ENCODE measurements at regions not wholly inside any gene's neighbourhood (a gene's known extent, or its start where the extent isn't known, plus 50 kb on each side); places are given as distances from the start of the nearest gene placed in this dataset.

DNA sequence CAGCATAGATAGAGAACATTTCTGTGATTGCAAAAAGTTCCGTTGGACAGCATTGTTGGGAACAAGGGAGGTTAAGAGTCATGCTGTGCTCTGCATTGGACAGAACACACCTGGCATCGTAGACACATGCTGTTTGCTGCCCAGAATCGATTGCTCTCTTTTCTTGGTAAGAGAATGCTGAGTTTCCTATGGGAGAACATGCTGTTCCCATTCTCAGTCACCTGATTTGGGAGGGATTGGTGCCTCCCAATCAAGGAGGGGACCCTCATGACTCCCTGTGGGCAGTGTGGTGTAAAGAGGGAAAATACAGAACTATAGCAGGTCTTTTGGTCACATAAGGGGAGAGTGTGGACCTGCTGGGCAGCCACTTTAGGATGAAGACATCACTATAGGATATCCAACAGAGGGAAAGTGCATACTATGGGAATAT lies 555.4 kb upstream of the CLINT1 start:
- Histone ChIP-seq H3K4me3 (ENCODE audit: low read length) (no peak overlapping the region), H3K27ac (ENCODE audit: low read length) (no peak overlapping the region), H3K4me1 (ENCODE audit: control insufficient read depth, insufficient read depth, low read length) (no peaks in the 10 kb centered on the region), H3K27me3 (ENCODE audit: control insufficient read depth, insufficient read depth, low read length) (no peaks in the 10 kb centered on the region), H3K9me3 (ENCODE audit: control insufficient read depth, insufficient read depth, low read length) (no peaks in the 10 kb centered on the region), H3K36me3 (ENCODE audit: control insufficient read depth, insufficient read depth, low read length) (no peaks in the 10 kb centered on the region)
- no CpG with 5 or more reads among the region's 3 CpGs for WGBS (ENCODE audit: insufficient coverage, insufficient read length)
- DNase-seq (ENCODE audit: low read depth, low spot score) = no peak

DNA sequence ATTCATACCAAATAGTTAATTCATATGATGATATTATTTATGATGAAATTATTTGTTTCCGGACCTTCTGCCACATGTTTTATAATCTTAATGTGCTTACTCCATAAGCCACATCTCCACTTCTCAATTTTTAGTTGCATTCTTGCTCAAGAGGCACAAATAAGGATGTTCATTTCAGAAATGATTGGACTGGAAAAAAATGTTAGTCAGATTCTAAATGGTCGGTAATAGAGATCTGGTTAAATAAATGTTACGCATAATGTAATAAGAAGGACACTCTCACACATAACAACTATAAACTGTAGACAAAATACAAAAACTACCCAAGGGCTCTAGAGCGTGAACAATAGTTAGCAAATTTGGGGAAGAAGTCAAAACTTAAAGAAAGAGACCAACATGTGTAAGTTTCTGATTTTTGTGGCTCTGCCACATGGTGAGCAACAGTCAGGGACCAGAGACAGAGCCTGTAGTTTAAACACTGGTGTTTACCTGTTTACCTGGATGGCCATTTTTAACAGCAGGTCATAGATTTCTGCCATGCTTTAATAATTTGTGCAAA lies 554.3 kb upstream of the CLINT1 start:
- Histone ChIP-seq H3K4me3 (ENCODE audit: low read length) (no peak overlapping the region), H3K27ac (ENCODE audit: low read length) (no peak overlapping the region), H3K9me3 (ENCODE audit: control insufficient read depth, insufficient read depth, low read length) (no peaks in the 10 kb centered on the region), H3K4me1 (ENCODE audit: control insufficient read depth, insufficient read depth, low read length) (no peaks in the 10 kb centered on the region), H3K27me3 (ENCODE audit: control insufficient read depth, insufficient read depth, low read length) (no peaks in the 10 kb centered on the region), H3K36me3 (ENCODE audit: control insufficient read depth, insufficient read depth, low read length) (no peaks in the 10 kb centered on the region)
- no CpG with 5 or more reads among the region's 4 CpGs for WGBS (ENCODE audit: insufficient coverage, insufficient read length)
- DNase-seq (ENCODE audit: low read depth, low spot score) = no peak

DNA sequence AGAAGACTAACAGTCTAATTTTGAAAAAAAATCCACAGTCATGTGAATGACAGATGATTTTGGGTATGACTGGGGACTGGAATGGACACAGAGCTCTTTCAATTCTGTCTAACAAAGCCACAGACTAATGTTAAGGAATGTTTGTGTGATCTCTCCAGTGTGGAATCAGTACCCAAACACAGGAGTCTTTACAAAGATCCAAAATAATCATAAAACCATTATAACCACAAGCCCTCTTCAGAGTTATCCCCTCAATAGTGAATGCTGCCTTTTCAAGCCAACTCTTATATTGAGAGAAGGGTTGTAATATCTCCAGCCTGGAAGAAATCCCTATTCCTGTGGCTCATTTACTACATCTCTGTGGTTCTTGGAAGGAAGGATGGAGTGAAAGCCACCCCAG lies 552.0 kb upstream of the CLINT1 start:
- DNase-seq (ENCODE audit: low read depth, low spot score) = no peak
- Histone ChIP-seq H3K36me3 (ENCODE audit: control insufficient read depth, insufficient read depth, low read length) (no peaks in the 10 kb centered on the region), H3K4me1 (ENCODE audit: control insufficient read depth, insufficient read depth, low read length) (no peaks in the 10 kb centered on the region), H3K4me3 (ENCODE audit: low read length) (no peak overlapping the region), H3K27ac (ENCODE audit: low read length) (no peak overlapping the region), H3K27me3 (ENCODE audit: control insufficient read depth, insufficient read depth, low read length) (no peaks in the 10 kb centered on the region), H3K9me3 (ENCODE audit: control insufficient read depth, insufficient read depth, low read length) (no peaks in the 10 kb centered on the region)

DNA sequence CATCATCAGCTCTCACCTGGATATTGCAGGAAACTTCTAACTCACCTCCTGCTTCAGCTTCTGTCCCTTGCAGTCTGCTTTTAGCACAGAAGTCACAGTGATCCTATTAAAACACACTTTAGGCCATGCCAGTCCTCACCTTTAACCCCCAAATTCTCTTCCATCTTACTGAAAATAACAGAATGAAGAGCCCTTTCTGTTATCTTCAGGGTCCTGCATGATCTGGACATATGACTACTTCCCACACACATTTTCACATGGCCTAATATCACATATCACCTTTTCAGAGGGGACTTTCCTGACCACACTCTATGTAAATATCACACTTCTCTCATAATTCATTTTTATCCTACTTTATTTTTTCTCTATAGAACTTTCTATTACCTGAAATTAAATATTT lies 550.6 kb upstream of the CLINT1 start:
- no peak for DNase-seq (ENCODE audit: low read depth, low spot score)
- Histone ChIP-seq H3K4me3 (ENCODE audit: low read length) (no peak overlapping the region), H3K4me1 (ENCODE audit: control insufficient read depth, insufficient read depth, low read length) (no peaks in the 10 kb centered on the region), H3K27me3 (ENCODE audit: control insufficient read depth, insufficient read depth, low read length) (no peaks in the 10 kb centered on the region), H3K36me3 (ENCODE audit: control insufficient read depth, insufficient read depth, low read length) (no peaks in the 10 kb centered on the region), H3K27ac (ENCODE audit: low read length) (no peak overlapping the region), H3K9me3 (ENCODE audit: control insufficient read depth, insufficient read depth, low read length) (no peaks in the 10 kb centered on the region)

DNA sequence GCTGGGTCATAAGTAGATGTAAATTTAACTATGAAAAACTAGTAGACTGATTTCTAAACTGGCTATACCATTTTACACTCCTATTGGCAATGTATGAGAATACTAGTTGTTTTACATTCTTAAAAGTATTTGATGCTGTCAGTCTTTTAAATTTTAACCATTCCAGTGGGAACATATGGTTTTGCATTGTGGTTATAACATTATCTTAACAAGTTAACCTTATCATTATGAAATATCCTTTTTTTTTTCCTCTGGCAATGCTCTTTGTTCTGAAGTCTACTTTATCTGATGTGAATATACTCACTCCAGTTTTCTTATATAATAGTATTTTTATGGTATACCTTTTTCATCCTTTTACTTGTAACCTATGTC lies 548.9 kb upstream of the CLINT1 start:
- Histone ChIP-seq H3K4me3 (ENCODE audit: low read length) (no peak overlapping the region), H3K4me1 (ENCODE audit: control insufficient read depth, insufficient read depth, low read length) (no peaks in the 10 kb centered on the region), H3K9me3 (ENCODE audit: control insufficient read depth, insufficient read depth, low read length) (no peaks in the 10 kb centered on the region), H3K27me3 (ENCODE audit: control insufficient read depth, insufficient read depth, low read length) (no peaks in the 10 kb centered on the region), H3K27ac (ENCODE audit: low read length) (no peak overlapping the region), H3K36me3 (ENCODE audit: control insufficient read depth, insufficient read depth, low read length) (no peaks in the 10 kb centered on the region)
- DNase-seq (ENCODE audit: low read depth, low spot score) = no peak

DNA sequence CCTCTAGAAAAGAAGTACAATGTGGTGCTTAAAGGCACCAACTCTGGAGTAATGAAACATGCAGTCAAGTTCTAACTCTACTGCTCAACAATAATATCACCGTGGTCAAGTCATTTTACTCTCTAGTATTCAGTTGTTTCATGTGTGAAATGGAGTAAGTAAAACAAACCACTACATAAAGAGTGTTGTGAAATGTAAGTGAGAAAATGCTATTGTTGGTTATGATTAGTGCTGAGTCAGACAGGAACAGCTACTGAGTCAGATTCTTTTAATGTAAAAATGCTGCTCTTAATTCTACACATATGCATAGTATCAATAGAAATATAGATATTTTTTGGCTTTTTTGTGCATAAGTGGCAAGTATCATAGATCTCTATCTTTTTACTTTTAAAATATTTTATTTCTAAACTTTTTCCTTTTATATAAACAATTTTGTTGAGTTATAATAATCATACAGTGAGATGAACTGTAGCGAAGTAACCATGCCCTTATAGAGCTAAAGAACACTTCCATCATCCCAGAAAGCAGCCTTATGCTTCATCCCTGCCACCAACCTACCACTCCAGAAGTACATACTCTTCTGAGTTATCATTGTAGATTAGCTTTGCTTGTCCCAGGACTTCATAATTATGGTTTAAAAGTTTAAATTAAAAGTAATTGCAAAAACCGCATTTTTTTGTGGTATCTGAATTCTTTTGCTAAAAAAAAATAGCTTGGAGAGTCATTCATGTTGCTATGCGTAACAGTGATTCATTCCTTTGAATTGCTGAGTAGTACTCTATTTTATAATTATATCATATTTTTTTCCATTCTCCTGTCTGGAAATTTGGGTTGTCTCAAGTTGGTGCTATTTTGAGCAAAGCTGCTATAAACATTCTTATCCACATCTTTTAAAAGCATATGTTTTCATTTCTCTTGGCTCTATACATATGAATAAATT lies 548.2 kb upstream of the CLINT1 start:
- Histone ChIP-seq H3K36me3 (ENCODE audit: control insufficient read depth, insufficient read depth, low read length) (no peaks in the 10 kb centered on the region), H3K27ac (ENCODE audit: low read length) (no peak overlapping the region), H3K9me3 (ENCODE audit: control insufficient read depth, insufficient read depth, low read length) (no peaks in the 10 kb centered on the region), H3K27me3 (ENCODE audit: control insufficient read depth, insufficient read depth, low read length) (no peaks in the 10 kb centered on the region), H3K4me1 (ENCODE audit: control insufficient read depth, insufficient read depth, low read length) (no peaks in the 10 kb centered on the region), H3K4me3 (ENCODE audit: low read length) (no peak overlapping the region)
- DNase-seq (ENCODE audit: low read depth, low spot score) = no peak
- WGBS (ENCODE audit: insufficient coverage, insufficient read length) = no CpG with 5 or more reads among the region's 4 CpGs

DNA sequence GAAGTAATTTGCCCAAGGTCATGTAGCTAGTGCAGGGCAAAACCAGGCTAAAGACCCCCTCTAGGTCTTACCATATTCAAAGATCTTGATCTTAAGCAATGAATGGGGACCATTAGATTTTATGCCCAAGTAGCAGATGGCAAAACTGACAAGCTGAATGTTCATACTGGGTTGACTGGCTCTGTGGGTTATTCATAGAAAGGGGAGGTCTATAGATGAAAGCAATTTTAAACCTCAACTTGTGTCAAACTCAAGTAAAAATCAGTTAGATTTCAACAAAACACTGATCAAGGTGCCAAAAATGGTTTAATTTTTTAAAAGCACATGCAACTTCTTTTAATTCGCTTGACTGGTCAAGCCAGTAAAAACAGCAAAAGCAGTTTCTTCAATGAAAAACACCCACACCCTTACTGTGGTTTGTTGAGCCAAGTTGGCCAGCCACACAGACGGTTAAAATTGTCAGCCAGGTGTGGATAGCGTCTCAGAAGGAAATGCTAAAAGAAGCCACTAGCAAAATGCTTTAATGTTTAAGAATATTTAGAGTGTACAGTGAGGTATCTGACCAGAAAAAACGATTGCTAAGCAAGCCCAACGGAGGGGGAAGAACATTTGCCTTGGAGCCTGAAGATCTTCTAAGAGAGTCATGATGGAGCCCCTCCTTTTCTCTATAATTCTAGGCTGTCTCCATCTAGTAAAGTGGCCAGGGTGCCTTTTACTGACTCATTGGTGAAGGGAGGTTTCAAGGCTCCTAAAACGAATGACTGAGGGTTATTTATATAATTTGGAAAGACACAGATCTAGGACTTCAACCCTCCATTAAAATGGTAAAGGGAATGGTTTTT lies 539.6 kb upstream of the CLINT1 start:
- Histone ChIP-seq H3K9me3 (ENCODE audit: control insufficient read depth, insufficient read depth, low read length) (no peaks in the 10 kb centered on the region), H3K27ac (ENCODE audit: low read length) (no peak overlapping the region), H3K27me3 (ENCODE audit: control insufficient read depth, insufficient read depth, low read length) (no peaks in the 10 kb centered on the region), H3K4me3 (ENCODE audit: low read length) (no peak overlapping the region), H3K36me3 (ENCODE audit: control insufficient read depth, insufficient read depth, low read length) (no peaks in the 10 kb centered on the region), H3K4me1 (ENCODE audit: control insufficient read depth, insufficient read depth, low read length) (no peaks in the 10 kb centered on the region)
- no peak for DNase-seq (ENCODE audit: low read depth, low spot score)
- no CpG with 5 or more reads among the region's 6 CpGs for WGBS (ENCODE audit: insufficient coverage, insufficient read length)

DNA sequence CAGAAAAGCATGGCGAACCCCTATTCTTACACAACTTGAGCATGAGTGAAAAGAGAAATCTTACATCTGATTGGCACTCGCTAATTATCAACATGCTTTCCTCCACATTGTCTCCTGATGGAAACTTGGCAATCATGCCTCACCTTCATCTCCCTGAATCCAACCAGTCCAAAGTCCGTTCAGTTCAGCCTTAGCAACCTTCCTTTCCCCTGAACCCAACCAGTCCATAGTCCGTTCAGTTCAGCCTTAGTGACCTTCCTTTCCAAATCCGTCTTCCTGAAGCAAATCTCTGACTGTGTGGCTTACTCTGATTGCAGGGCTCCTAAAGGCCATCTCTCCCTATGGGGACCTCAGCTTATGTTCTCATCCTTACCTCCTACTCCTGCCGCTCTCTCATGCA lies 538.3 kb upstream of the CLINT1 start:
- H3K9me3 ChIP-seq (ENCODE audit: control insufficient read depth, insufficient read depth, low read length) = no peaks in the 10 kb centered on the region
- no peak overlapping the region for H3K4me3 ChIP-seq (ENCODE audit: low read length)
- WGBS (ENCODE audit: insufficient coverage, insufficient read length) = no CpG with 5 or more reads among the region's 6 CpGs
- no peak for DNase-seq (ENCODE audit: low read depth, low spot score)
- H3K4me1 ChIP-seq (ENCODE audit: control insufficient read depth, insufficient read depth, low read length) = no peaks in the 10 kb centered on the region
- H3K36me3 ChIP-seq (ENCODE audit: control insufficient read depth, insufficient read depth, low read length) = no peaks in the 10 kb centered on the region
- H3K27me3 ChIP-seq (ENCODE audit: control insufficient read depth, insufficient read depth, low read length) = no peaks in the 10 kb centered on the region
- no peak overlapping the region for H3K27ac ChIP-seq (ENCODE audit: low read length)

DNA sequence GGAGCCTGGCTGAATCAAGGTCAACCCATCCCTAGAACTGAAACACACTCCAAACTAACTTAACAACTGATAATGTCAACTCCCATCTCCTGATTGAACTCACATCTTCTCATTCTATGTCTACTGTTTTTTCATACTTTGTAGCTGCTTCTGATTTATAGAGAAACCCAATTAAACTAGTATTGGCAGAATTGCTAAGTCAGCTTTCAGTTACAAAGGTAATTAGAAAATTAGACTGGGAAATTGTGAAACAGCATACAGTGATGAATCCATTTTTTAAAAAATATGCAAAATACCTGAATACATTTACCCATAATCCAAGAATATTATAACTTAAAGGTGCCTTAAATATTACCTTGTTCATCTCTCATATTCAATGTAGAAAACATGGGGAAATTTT lies 535.2 kb upstream of the CLINT1 start:
- Histone ChIP-seq H3K27me3 (ENCODE audit: control insufficient read depth, insufficient read depth, low read length) (no peaks in the 10 kb centered on the region), H3K4me3 (ENCODE audit: low read length) (no peak overlapping the region), H3K9me3 (ENCODE audit: control insufficient read depth, insufficient read depth, low read length) (no peaks in the 10 kb centered on the region), H3K36me3 (ENCODE audit: control insufficient read depth, insufficient read depth, low read length) (no peaks in the 10 kb centered on the region), H3K27ac (ENCODE audit: low read length) (no peak overlapping the region), H3K4me1 (ENCODE audit: control insufficient read depth, insufficient read depth, low read length) (no peaks in the 10 kb centered on the region)
- no peak for DNase-seq (ENCODE audit: low read depth, low spot score)

DNA sequence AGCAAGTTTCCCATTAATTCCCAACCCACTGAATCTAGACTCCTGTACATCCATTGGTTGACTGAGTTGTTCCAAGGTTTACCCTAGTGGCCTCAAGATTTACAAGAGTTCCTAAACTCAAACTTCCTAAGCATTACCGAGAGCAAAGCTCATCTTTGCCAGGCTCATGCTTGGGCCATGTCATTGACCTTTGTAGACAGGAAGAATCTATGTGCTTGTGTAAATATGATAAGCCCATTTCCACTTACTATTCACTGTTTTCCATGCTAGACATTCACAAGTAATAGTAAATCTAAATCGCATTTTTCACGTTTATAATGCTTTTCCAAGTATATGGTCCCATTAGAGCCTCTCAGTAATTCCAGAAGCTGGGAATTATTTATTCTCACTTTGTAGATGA lies 534.5 kb upstream of the CLINT1 start:
- Histone ChIP-seq H3K36me3 (ENCODE audit: control insufficient read depth, insufficient read depth, low read length) (no peaks in the 10 kb centered on the region), H3K9me3 (ENCODE audit: control insufficient read depth, insufficient read depth, low read length) (no peaks in the 10 kb centered on the region), H3K27ac (ENCODE audit: low read length) (no peak overlapping the region), H3K27me3 (ENCODE audit: control insufficient read depth, insufficient read depth, low read length) (no peaks in the 10 kb centered on the region), H3K4me1 (ENCODE audit: control insufficient read depth, insufficient read depth, low read length) (no peaks in the 10 kb centered on the region), H3K4me3 (ENCODE audit: low read length) (no peak overlapping the region)
- DNase-seq (ENCODE audit: low read depth, low spot score) = no peak
- WGBS (ENCODE audit: insufficient coverage, insufficient read length) = no CpG with 5 or more reads among the region's 3 CpGs

All from iPS DF 6.9 (cell line).